B cell (primary cell): ENCODE measurements at regions not wholly inside any gene's neighbourhood (a gene's known extent, or its start where the extent isn't known, plus 50 kb on each side); places are given as distances from the start of the nearest gene placed in this dataset.

Source experiments
- ATAC-seq: fragments of 200-7000 bp; cut with Tn5 transposase; one replicate; pipeline ENCODE4 v1.10.0; 2021; ENCODE audit warnings: low read depth, mild to moderate bottlenecking, moderate number of reproducible peaks, moderate library complexity
- CTCF ChIA-PET: fragments of 350-600 bp; sonication (Branson Sonifier 250); formaldehyde crosslinking; loops from one replicate; lab custom pipeline; 2021; ENCODE audit warnings: antibody characterized with exemption, inconsistent platforms; lab: Charles Lee
- POLR2A ChIA-PET: fragments of 350-600 bp; sonication (Branson Sonifier 250); formaldehyde crosslinking; loops from one replicate; lab custom pipeline; 2021; ENCODE audit warnings: antibody characterized with exemption; lab: Charles Lee
- DNase-seq: peaks from one replicate; pipeline ENCODE4 v3.0.0; 2013
- H2AFZ ChIP-seq: 2 replicates; pipeline ENCODE4 v1.6.1; 2012; ENCODE audit warnings: mild to moderate bottlenecking, low read depth, low read length; ENCODE audit not compliant: insufficient read depth, poor library complexity, severe bottlenecking
- H3K27ac ChIP-seq, 2 donors: 1 replicate in 1 of 2; 2 replicates in 1 of 2; pipeline ENCODE4 v1.5.1; 2012 to 2013; ENCODE audit warnings: low read length in 2 of 2, mild to moderate bottlenecking in 2 of 2, moderate library complexity in 1 of 2
- H3K27me3 ChIP-seq, 4 experiments: fragments of 200-600 bp in 1 of 4; sonication (generic) in 1 of 4; replicated peaks in 1 of 4; 1 replicate in 2 of 4; 2 replicates in 2 of 4; pipeline versions ENCODE4 v1.6.1 to v1.7.0; 2013 to 2016; ENCODE audit warnings: low read length in 3 of 4, mild to moderate bottlenecking in 2 of 4, mixed read lengths in 1 of 4, moderate library complexity in 1 of 4; ENCODE audit not compliant: insufficient read depth in 4 of 4, control insufficient read depth in 3 of 4; ENCODE audit errors: control extremely low read depth in 1 of 4
- H3K36me3 ChIP-seq, 2 experiments: replicated peaks in 1 of 2; 1 replicate in 1 of 2; 2 replicates in 1 of 2; pipeline versions ENCODE4 v1.6.1 to v1.7.1; 2013; ENCODE audit warnings: low read length in 1 of 2; ENCODE audit not compliant: insufficient read depth in 2 of 2, control insufficient read depth in 1 of 2; ENCODE audit errors: control extremely low read depth in 1 of 2, extremely low read depth in 1 of 2
- H3K4me1 ChIP-seq, 2 donors: fragments of 200-600 bp in 1 of 2; sonication (generic) in 1 of 2; 1 replicate in 1 of 2; 2 replicates in 1 of 2; pipeline versions ENCODE4 v1.5.1 to v1.6.1; 2013 to 2017; ENCODE audit warnings: low read length in 2 of 2; ENCODE audit not compliant: control insufficient read depth in 2 of 2, insufficient read depth in 2 of 2
- H3K4me2 ChIP-seq: replicated peaks from 2 replicates; pipeline ENCODE3; 2012; ENCODE audit warnings: mild to moderate bottlenecking, low read depth, low read length; ENCODE audit not compliant: poor library complexity, severe bottlenecking
- H3K4me3 ChIP-seq, 5 experiments: fragments of 200-600 bp in 1 of 5; sonication (generic) in 1 of 5; 1 replicate in 3 of 5; 2 replicates in 2 of 5; pipeline versions ENCODE4 v1.5.1 to v1.7.0; 2011 to 2016; ENCODE audit warnings: low read length in 4 of 5, mild to moderate bottlenecking in 4 of 5, low read depth in 2 of 5, control low read depth in 1 of 5, moderate library complexity in 1 of 5; ENCODE audit not compliant: insufficient read depth in 1 of 5; ENCODE audit errors: control extremely low read depth in 1 of 5, extremely low read depth in 1 of 5
- H3K79me2 ChIP-seq: fragments of 200-600 bp; sonication (generic); one replicate; pipeline ENCODE4 v1.6.0; 2016; ENCODE audit warnings: low read length; ENCODE audit not compliant: control insufficient read depth, insufficient read depth
- H3K9ac ChIP-seq: fragments of 200-600 bp; sonication (generic); 2 replicates; pipeline ENCODE4 v1.6.1; 2017; ENCODE audit warnings: mild to moderate bottlenecking, low read length, moderate library complexity
- H3K9me3 ChIP-seq, 3 donors: one replicate each; pipeline versions ENCODE4 v1.6.1 to v1.7.1; 2013; ENCODE audit warnings: low read length in 2 of 3; ENCODE audit not compliant: control insufficient read depth in 2 of 3, insufficient read depth in 1 of 3; ENCODE audit errors: control extremely low read depth in 1 of 3
- H4K20me1 ChIP-seq: 2 replicates; pipeline ENCODE4 v1.6.0; 2012; ENCODE audit warnings: mild to moderate bottlenecking, low read length; ENCODE audit not compliant: insufficient read depth, control insufficient read depth, poor library complexity, severe bottlenecking
- H3K27ac Mint-ChIP-seq: one replicate; pipeline ENCODE4 v1.8.0; 2021; ENCODE audit warnings: mixed read lengths
- H3K27me3 Mint-ChIP-seq: one replicate; pipeline ENCODE4 v1.8.0; 2021; ENCODE audit warnings: mixed read lengths
- H3K4me1 Mint-ChIP-seq: one replicate; pipeline ENCODE4 v1.8.0; 2021; ENCODE audit warnings: mixed read lengths
- H3K4me3 Mint-ChIP-seq: one replicate; pipeline ENCODE4 v1.8.0; 2021; ENCODE audit warnings: mixed read lengths
- H3K9me3 Mint-ChIP-seq: one replicate; pipeline ENCODE4 v1.8.0; 2022; ENCODE audit warnings: mixed read lengths; ENCODE audit not compliant: insufficient read depth
- CTCF ChIP-seq: fragments of 200-600 bp; IDR thresholded peaks from one replicate; pipeline ENCODE4 v1.8.0; 2022; ENCODE audit warnings: antibody characterized with exemption, mild to moderate bottlenecking
- EZH2 ChIP-seq: IDR thresholded peaks from 2 replicates; pipeline ENCODE4 v1.6.1; 2012; ENCODE audit warnings: borderline replicate concordance, low read depth, mild to moderate bottlenecking, moderate library complexity, low read length; ENCODE audit not compliant: insufficient read depth, poor library complexity, severe bottlenecking
- WGBS: methylation state at CpG from one replicate; pipeline ENCODE4 v1.1.5; 2013; ENCODE audit warnings: missing lambda C conversion rate; ENCODE audit not compliant: insufficient coverage; 5-methylcytosine and 5-hydroxymethylcytosine counted together
- intact Hi-C: fragments of 100-400 bp; cut with micrococcal nuclease; formaldehyde crosslinking; loops from one replicate; pipeline ENCODE4 v1.10.0; 2022

GRCh38 chr3:194032828-194033435 is 103.0 kb upstream of the HES1 start:
- H3K79me2 ChIP-seq: no peaks in the 10 kb centered on the region
- H3K4me3 ChIP-seq: peak overlapping the region in 1 of 5 experiments; percentile 27
- H3K4me1 Mint-ChIP-seq: peaks cover 67% of the 10 kb centered on the region
- H3K4me1 ChIP-seq: peaks cover 49 to 62% of the 10 kb centered on the region in 2 donors
- H4K20me1 ChIP-seq: no peaks in the 10 kb centered on the region
- DNase-seq (peak; percentile 60), ATAC-seq (peak; percentile 73)
- H3K9me3 Mint-ChIP-seq: peaks cover 5% of the 10 kb centered on the region
- peak overlapping the region; percentile 5 for H3K27ac Mint-ChIP-seq
- no peak overlapping the region for H2AFZ ChIP-seq
- ChIA-PET POLR2A (no interaction called here), CTCF (interaction anchor here (1.1 kb wide), 1 partner anchor 8 kb away, joined by 3 read pairs; no protein-coding TSS in a partner anchor)
- TF ChIP-seq CTCF (no peak), EZH2 (no peak)
- peaks cover 0 to 3% (median 0%) of the 10 kb centered on the region in 4 experiments for H3K27me3 ChIP-seq
- H3K36me3 ChIP-seq: no peaks in the 10 kb centered on the region
- H3K4me2 ChIP-seq: peak overlapping the region; percentile 61
- peak overlapping the region; percentile 25 for H3K9ac ChIP-seq
- 17% methylated on average over 8 of the region's 9 CpGs for WGBS
- no peak overlapping the region for H3K27ac ChIP-seq
- intact Hi-C loops: loop anchor here (5.0 kb wide), 1 partner anchor 61 kb away; no protein-coding TSS in a partner anchor
- no peaks in the 10 kb centered on the region for H3K27me3 Mint-ChIP-seq
- peak overlapping the region; percentile 67 for H3K4me3 Mint-ChIP-seq
- H3K9me3 ChIP-seq: peaks cover 0 to 4% (median 0%) of the 10 kb centered on the region in 3 donors
